Peyer's patch (tissue), 4 donors: ENCODE measurements at regions not wholly inside any gene's neighbourhood (a gene's known extent, or its start where the extent isn't known, plus 50 kb on each side); places are given as distances from the start of the nearest gene placed in this dataset.

ENCODE experiments used
- DNase-seq, 3 donors: peaks; one replicate each; pipeline ENCODE4 v3.0.0-alpha.2; 2017 to 2019
- H3K27ac ChIP-seq, 4 donors: fragments of 200-600 bp; sonication (generic); one replicate each; pipeline ENCODE4 v1.5.1; 2016 to 2019
- H3K27me3 ChIP-seq, 2 donors: fragments of 200-600 bp; sonication (generic); one replicate each; pipeline ENCODE4 v1.5.1; 2019
- H3K36me3 ChIP-seq, 3 donors: fragments of 200-600 bp; sonication (generic); one replicate each; pipeline ENCODE4 v1.5.1; 2016 to 2019
- H3K4me1 ChIP-seq, 4 donors: fragments of 200-600 bp; sonication (generic); one replicate each; pipeline ENCODE4 v1.5.1; 2016 to 2019
- H3K4me3 ChIP-seq, 4 donors: fragments of 200-600 bp; sonication (generic); 1 replicate in 3 of 4; 2 replicates in 1 of 4; pipeline ENCODE4 v1.5.1; 2016 to 2019; ENCODE audit warnings: mild to moderate bottlenecking in 1 of 4
- H3K9me3 ChIP-seq, 4 donors: fragments of 200-600 bp; sonication (generic); one replicate each; pipeline ENCODE4 v1.5.1; 2016 to 2019; ENCODE audit warnings: mild to moderate bottlenecking in 1 of 4
- CTCF ChIP-seq, 6 experiments: fragments of 450-650 bp in 4 of 6; fragments of 200-600 bp in 2 of 6; sonication (generic) in 1 of 6; IDR thresholded peaks; one replicate each; pipeline ENCODE4 v1.5.1; 2017 to 2019; ENCODE audit warnings: antibody characterized with exemption in 6 of 6, mild to moderate bottlenecking in 3 of 6, moderate library complexity in 1 of 6
- POLR2A ChIP-seq, 2 donors: fragments of 450-650 bp; IDR thresholded peaks; one replicate each; pipeline ENCODE4 v1.5.1; 2017; ENCODE audit warnings: antibody characterized with exemption in 2 of 2, mild to moderate bottlenecking in 2 of 2, moderate library complexity in 2 of 2

- Histone ChIP-seq H3K4me3 (no peak overlapping the region), H3K4me1 (no peaks in the 10 kb centered on the region), H3K27ac (no peak overlapping the region), H3K36me3 (no peaks in the 10 kb centered on the region), H3K9me3 (no peaks in the 10 kb centered on the region), H3K27me3 (no peaks in the 10 kb centered on the region)
- DNase-seq, result peak in 1 of 3 donors; percentile 36
- no peak for TF ChIP-seq CTCF (IDR thresholded peaks at IDR 0.05)
- no peak for TF ChIP-seq POLR2A (IDR thresholded peaks at IDR 0.05)
These were observed 88.8 kb downstream of the YTHDF1 start for GRCh38 chr20:63126876-63127699.

GRCh38 chr20:63125838-63126601 is 89.9 kb downstream of the YTHDF1 start:
- no peak overlapping the region for H3K27ac ChIP-seq
- H3K36me3 ChIP-seq, result no peaks in the 10 kb centered on the region
- no peaks in the 10 kb centered on the region for H3K27me3 ChIP-seq
- H3K4me1 ChIP-seq, result no peaks in the 10 kb centered on the region
- DNase-seq, result peak in 1 of 3 donors; percentile 28
- H3K9me3 ChIP-seq, result no peaks in the 10 kb centered on the region
- no peak overlapping the region for H3K4me3 ChIP-seq
- no peak for TF ChIP-seq POLR2A (IDR thresholded peaks at IDR 0.05)
- TF ChIP-seq CTCF (IDR thresholded peaks at IDR 0.05), result no peak

- Histone ChIP-seq H3K27me3 (no peaks in the 10 kb centered on the region), H3K4me1 (no peaks in the 10 kb centered on the region), H3K36me3 (no peaks in the 10 kb centered on the region), H3K27ac (no peak overlapping the region), H3K4me3 (no peak overlapping the region), H3K9me3 (no peaks in the 10 kb centered on the region)
- DNase-seq, result no peak
- TF ChIP-seq POLR2A (IDR thresholded peaks at IDR 0.05) (no peak), CTCF (IDR thresholded peaks at IDR 0.05) (no peak)
These were observed 90.4 kb downstream of the YTHDF1 start for GRCh38 chr20:63125581-63125837.

- no peaks in the 10 kb centered on the region for H3K27me3 ChIP-seq
- DNase-seq, result peak in 1 of 3 donors; percentile 28
- TF ChIP-seq POLR2A (IDR thresholded peaks at IDR 0.05) (no peak), CTCF (IDR thresholded peaks at IDR 0.05) (no peak)
These were observed 91.0 kb downstream of the YTHDF1 start for GRCh38 chr20:63124782-63125580.

GRCh38 chr20:63124092-63124781 is 91.7 kb downstream of the YTHDF1 start:
- H3K4me3 ChIP-seq, result no peak overlapping the region
- TF ChIP-seq POLR2A (IDR thresholded peaks at IDR 0.05) (no peak), CTCF (IDR thresholded peaks at IDR 0.05) (no peak)
- H3K27ac ChIP-seq, result no peak overlapping the region
- H3K36me3 ChIP-seq, result no peaks in the 10 kb centered on the region
- no peaks in the 10 kb centered on the region for H3K9me3 ChIP-seq
- no peaks in the 10 kb centered on the region for H3K27me3 ChIP-seq
- peak in 1 of 3 donors; percentile 27 for DNase-seq
- no peaks in the 10 kb centered on the region for H3K4me1 ChIP-seq

More at GRCh38 chr20:63124782-63125580, 91.0 kb downstream of the YTHDF1 start:
- no peaks in the 10 kb centered on the region for H3K4me1 ChIP-seq
- no peaks in the 10 kb centered on the region for H3K9me3 ChIP-seq
- H3K27ac ChIP-seq, result no peak overlapping the region
- H3K36me3 ChIP-seq, result no peaks in the 10 kb centered on the region
- no peak overlapping the region for H3K4me3 ChIP-seq
